Neural progenitor cell (in vitro differentiated cells): ENCODE measurements at regions not wholly inside any gene's neighbourhood (a gene's known extent, or its start where the extent isn't known, plus 50 kb on each side); places are given as distances from the start of the nearest gene placed in this dataset.

Experiments used
- DNase-seq: peaks from one replicate; pipeline ENCODE4 v3.0.0-alpha.2; 2016; ENCODE audit warnings: low spot score
- H2AFZ ChIP-seq: fragments of 200-600 bp; sonication (generic); replicated peaks from 2 replicates; pipeline ENCODE4 v1.6.1; 2016; ENCODE audit warnings: antibody characterized with exemption
- H3F3A ChIP-seq: fragments of 200-600 bp; sonication (generic); 2 replicates; pipeline ENCODE4 v1.6.1; 2016; ENCODE audit warnings: antibody characterized with exemption, low read depth
- H3K27ac ChIP-seq: fragments of 200-600 bp; sonication (generic); 2 replicates; pipeline ENCODE4 v1.5.1; 2016; ENCODE audit warnings: mild to moderate bottlenecking
- H3K27me3 ChIP-seq: fragments of 200-600 bp; sonication (generic); 2 replicates; pipeline ENCODE4 v1.6.1; 2016; ENCODE audit warnings: mild to moderate bottlenecking, moderate library complexity
- H3K36me3 ChIP-seq: fragments of 200-600 bp; sonication (generic); 2 replicates; pipeline ENCODE4 v1.5.1; 2016
- H3K4me1 ChIP-seq: fragments of 200-600 bp; sonication (generic); 2 replicates; pipeline ENCODE4 v1.6.1; 2016; ENCODE audit warnings: mixed run types
- H3K4me2 ChIP-seq: fragments of 200-600 bp; sonication (generic); 2 replicates; pipeline ENCODE4 v1.6.1; 2016
- H3K4me3 ChIP-seq: fragments of 200-600 bp; sonication (generic); 2 replicates; pipeline ENCODE4 v1.5.1; 2016
- H3K79me2 ChIP-seq: fragments of 200-600 bp; sonication (generic); 2 replicates; pipeline ENCODE4 v1.6.1; 2016; ENCODE audit warnings: low read depth
- H3K9ac ChIP-seq: fragments of 200-600 bp; sonication (generic); 2 replicates; pipeline ENCODE4 v1.6.1; 2016
- H3K9me3 ChIP-seq: fragments of 200-600 bp; sonication (generic); 2 replicates; pipeline ENCODE4 v1.5.1; 2016; ENCODE audit warnings: low read depth
- H4K20me1 ChIP-seq: fragments of 200-600 bp; sonication (generic); 2 replicates; pipeline ENCODE4 v1.6.1; 2016; ENCODE audit warnings: low read depth
- H3K27ac Mint-ChIP-seq: 3 replicates; pipeline ENCODE4 v1.8.0; 2021; ENCODE audit warnings: mixed read lengths
- H3K27me3 Mint-ChIP-seq: 2 replicates; pipeline ENCODE4 v1.8.0; 2022; ENCODE audit warnings: low read depth, mild to moderate bottlenecking, inconsistent platforms, moderate library complexity, mixed read lengths; ENCODE audit not compliant: insufficient read depth
- H3K36me3 Mint-ChIP-seq: 3 replicates; pipeline ENCODE4 v1.8.0; 2021; ENCODE audit warnings: mixed read lengths
- H3K4me1 Mint-ChIP-seq: 3 replicates; pipeline ENCODE4 v1.8.0; 2021; ENCODE audit warnings: mixed read lengths
- H3K4me3 Mint-ChIP-seq: 3 replicates; pipeline ENCODE4 v1.8.0; 2021; ENCODE audit warnings: mild to moderate bottlenecking, moderate library complexity, mixed read lengths
- H3K9me3 Mint-ChIP-seq: 3 replicates; pipeline ENCODE4 v1.8.0; 2020; ENCODE audit warnings: mixed read lengths
- CTCF ChIP-seq: fragments of 200-600 bp; sonication (generic); IDR thresholded peaks from 2 replicates; pipeline ENCODE4 v1.5.1; 2017; ENCODE audit warnings: antibody characterized with exemption, mild to moderate bottlenecking
- EZH2 ChIP-seq: fragments of 200-600 bp; sonication (generic); IDR thresholded peaks from 2 replicates; pipeline ENCODE4 v1.6.1; 2017; ENCODE audit warnings: antibody characterized with exemption, mild to moderate bottlenecking, moderate library complexity
- EZH2phosphoT487 ChIP-seq: fragments of 200-600 bp; sonication (generic); IDR thresholded peaks from 2 replicates; pipeline ENCODE4 v1.6.1; 2017; ENCODE audit warnings: antibody characterized with exemption

- Histone ChIP-seq H3K27ac (no peak overlapping the region), H3K79me2 (no peaks in the 10 kb centered on the region), H3K36me3 (no peaks in the 10 kb centered on the region), H3K4me1 (no peaks in the 10 kb centered on the region), H3K9me3 (no peaks in the 10 kb centered on the region), H4K20me1 (no peaks in the 10 kb centered on the region), H3F3A (no peaks in the 10 kb centered on the region), H3K27me3 (no peaks in the 10 kb centered on the region), H3K4me2 (no peak overlapping the region), H3K9ac (no peak overlapping the region), H3K4me3 (no peak overlapping the region), H2AFZ (peak overlapping the region; percentile 35)
- H3K27me3 Mint-ChIP-seq = peaks cover 2% of the 10 kb centered on the region
- TF ChIP-seq CTCF = no peak
- no peak for TF ChIP-seq EZH2phosphoT487
- TF ChIP-seq EZH2 = no peak
- no peaks in the 10 kb centered on the region for H3K36me3 Mint-ChIP-seq
- H3K4me1 Mint-ChIP-seq = no peaks in the 10 kb centered on the region
- no peak overlapping the region for H3K4me3 Mint-ChIP-seq
- peaks cover 6% of the 10 kb centered on the region for H3K9me3 Mint-ChIP-seq
- no peak for DNase-seq
- H3K27ac Mint-ChIP-seq = no peak overlapping the region
Measured at GRCh38 chr3:82581350-82581749, 819.9 kb upstream of the GBE1 start.

GRCh38 chr3:82572721-82573120 lies 811.3 kb upstream of the GBE1 start:
- H4K20me1 ChIP-seq = no peaks in the 10 kb centered on the region
- no peak overlapping the region for H2AFZ ChIP-seq
- H3K27me3 ChIP-seq = no peaks in the 10 kb centered on the region
- H3K4me2 ChIP-seq = no peak overlapping the region
- Mint-ChIP-seq H3K36me3 (no peaks in the 10 kb centered on the region), H3K27me3 (no peaks in the 10 kb centered on the region), H3K4me1 (no peaks in the 10 kb centered on the region), H3K9me3 (no peaks in the 10 kb centered on the region), H3K4me3 (no peak overlapping the region), H3K27ac (no peak overlapping the region)
- H3F3A ChIP-seq = no peaks in the 10 kb centered on the region
- no peaks in the 10 kb centered on the region for H3K9me3 ChIP-seq
- TF ChIP-seq CTCF (no peak), EZH2phosphoT487 (no peak), EZH2 (no peak)
- no peak overlapping the region for H3K27ac ChIP-seq
- no peaks in the 10 kb centered on the region for H3K79me2 ChIP-seq
- H3K36me3 ChIP-seq = no peaks in the 10 kb centered on the region
- no peak for DNase-seq
- H3K4me1 ChIP-seq = no peaks in the 10 kb centered on the region
- H3K4me3 ChIP-seq = no peak overlapping the region
- H3K9ac ChIP-seq = no peak overlapping the region

- H3K27ac ChIP-seq = no peak overlapping the region
- H3K4me1 ChIP-seq = no peaks in the 10 kb centered on the region
- H3F3A ChIP-seq = no peaks in the 10 kb centered on the region
- H3K9me3 ChIP-seq = no peaks in the 10 kb centered on the region
- no peak overlapping the region for H3K4me2 ChIP-seq
- Mint-ChIP-seq H3K4me3 (no peak overlapping the region), H3K27ac (no peak overlapping the region), H3K27me3 (no peaks in the 10 kb centered on the region), H3K9me3 (no peaks in the 10 kb centered on the region), H3K36me3 (no peaks in the 10 kb centered on the region), H3K4me1 (no peaks in the 10 kb centered on the region)
- no peak overlapping the region for H2AFZ ChIP-seq
- H3K9ac ChIP-seq = no peak overlapping the region
- H3K36me3 ChIP-seq = no peaks in the 10 kb centered on the region
- TF ChIP-seq EZH2phosphoT487 (no peak), CTCF (no peak), EZH2 (no peak)
- H3K79me2 ChIP-seq = no peaks in the 10 kb centered on the region
- H3K27me3 ChIP-seq = no peaks in the 10 kb centered on the region
- no peak overlapping the region for H3K4me3 ChIP-seq
- H4K20me1 ChIP-seq = no peaks in the 10 kb centered on the region
- no peak for DNase-seq
Measured at GRCh38 chr3:82568776-82569338, 807.4 kb upstream of the GBE1 start.
